ENCODE measurements at regions not wholly inside any gene's neighbourhood (a gene's known extent, or its start where the extent isn't known, plus 50 kb on each side); places are given as distances from the start of the nearest gene placed in this dataset.

GRCh38 chr13:105353654-105354053, 1181.8 kb downstream of the EFNB2 start:
- no peak for DNase-seq (ENCODE audit: low read depth)

GRCh38 chr13:105349082-105349723, 1186.3 kb downstream of the EFNB2 start:
- DNase-seq (ENCODE audit: low read depth), result no peak

- DNase-seq (ENCODE audit: low read depth), result no peak
Observed at GRCh38 chr13:105346141-105346775, 1189.2 kb downstream of the EFNB2 start.

- DNase-seq (ENCODE audit: low read depth), result no peak
Observed at GRCh38 chr13:105345730-105346129, 1189.7 kb downstream of the EFNB2 start.

GRCh38 chr13:105345131-105345530, 1190.3 kb downstream of the EFNB2 start:
- DNase-seq (ENCODE audit: low read depth), result no peak

- no peak for DNase-seq (ENCODE audit: low read depth)
Observed at GRCh38 chr13:105343134-105343806, 1192.2 kb downstream of the EFNB2 start.

- no peak for DNase-seq (ENCODE audit: low read depth)
Observed at GRCh38 chr13:105342281-105342820, 1193.1 kb downstream of the EFNB2 start.

GRCh38 chr13:105341758-105342157, 1193.7 kb downstream of the EFNB2 start:
- DNase-seq (ENCODE audit: low read depth), result no peak

GRCh38 chr13:105341256-105341655, 1194.2 kb downstream of the EFNB2 start:
- DNase-seq (ENCODE audit: low read depth), result no peak

GRCh38 chr13:105340061-105340606, 1195.3 kb downstream of the EFNB2 start:
- no peak for DNase-seq (ENCODE audit: low read depth)

- DNase-seq (ENCODE audit: low read depth), result no peak
Observed at GRCh38 chr13:105338773-105339172, 1196.7 kb downstream of the EFNB2 start.

- no peak for DNase-seq (ENCODE audit: low read depth)
Observed at GRCh38 chr13:105338006-105338405, 1197.5 kb downstream of the EFNB2 start.

- DNase-seq (ENCODE audit: low read depth), result no peak
Observed at GRCh38 chr13:105336706-105337576, 1198.5 kb downstream of the EFNB2 start.

GRCh38 chr13:105334211-105334610, 1201.3 kb downstream of the EFNB2 start:
- DNase-seq (ENCODE audit: low read depth), result no peak

GRCh38 chr13:105333416-105333815, 1202.0 kb downstream of the EFNB2 start:
- DNase-seq (ENCODE audit: low read depth), result no peak

GRCh38 chr13:105329359-105329758, 1206.1 kb downstream of the EFNB2 start:
- no peak for DNase-seq (ENCODE audit: low read depth)

GRCh38 chr13:105328212-105328611, 1207.2 kb downstream of the EFNB2 start:
- DNase-seq (ENCODE audit: low read depth), result no peak

GRCh38 chr13:105327581-105328126, 1207.8 kb downstream of the EFNB2 start:
- no peak for DNase-seq (ENCODE audit: low read depth)

- DNase-seq (ENCODE audit: low read depth), result no peak
Observed at GRCh38 chr13:105319875-105320274, 1215.6 kb downstream of the EFNB2 start.

- DNase-seq (ENCODE audit: low read depth), result no peak
Observed at GRCh38 chr13:105316731-105317130, 1218.7 kb downstream of the EFNB2 start.

- no peak for DNase-seq (ENCODE audit: low read depth)
Observed at GRCh38 chr13:105312906-105313305, 1222.6 kb downstream of the EFNB2 start.

- DNase-seq (ENCODE audit: low read depth), result no peak
Observed at GRCh38 chr13:105311094-105311493, 1224.4 kb downstream of the EFNB2 start.

Measured in stimulated activated CD8-positive, alpha-beta memory T cell treated with anti-CD3 and anti-CD28 coated beads, Interleukin-7, amount 100 ng/mL, for 24 hours (primary cell).